Epidermal melanocyte (primary cell): ENCODE measurements at regions not wholly inside any gene's neighbourhood (a gene's known extent, or its start where the extent isn't known, plus 50 kb on each side); places are given as distances from the start of the nearest gene placed in this dataset.

Experiments used
- DNase-seq: peaks from one replicate; pipeline ENCODE4 v3.0.0; 2011; ENCODE audit warnings: low spot score; ENCODE audit not compliant: insufficient read length

- DNase-seq = no peak
Measured at GRCh38 chr11:29959488-29959887, 57.3 kb downstream of the KCNA4 start.

- DNase-seq = no peak
Measured at GRCh38 chr11:29957431-29957830, 59.4 kb downstream of the KCNA4 start.

- DNase-seq = no peak
Measured at GRCh38 chr11:29956076-29956556, 60.7 kb downstream of the KCNA4 start.

DNA sequence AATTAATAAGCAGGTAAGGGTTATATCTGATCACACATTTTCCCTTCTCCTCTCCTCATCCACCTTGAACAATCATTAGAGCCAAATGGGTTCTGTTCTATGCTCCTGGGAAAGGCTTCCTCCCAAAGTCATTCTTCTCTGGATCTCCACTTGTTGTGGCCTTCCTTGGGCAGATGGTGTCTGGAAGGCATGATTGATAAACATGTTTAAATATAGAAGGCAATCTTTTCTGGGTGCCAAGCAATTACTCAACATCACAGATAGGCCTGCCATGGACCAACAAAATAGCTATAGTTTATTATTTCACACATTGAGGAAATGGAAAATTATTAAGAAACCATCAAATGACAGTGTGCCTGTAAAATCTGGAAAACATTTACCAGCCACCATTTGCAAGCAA, 73.5 kb downstream of the KCNA4 start:
- no peak for DNase-seq

- no peak for DNase-seq
Measured at GRCh38 chr11:29937526-29937925, 79.3 kb downstream of the KCNA4 start.

DNA sequence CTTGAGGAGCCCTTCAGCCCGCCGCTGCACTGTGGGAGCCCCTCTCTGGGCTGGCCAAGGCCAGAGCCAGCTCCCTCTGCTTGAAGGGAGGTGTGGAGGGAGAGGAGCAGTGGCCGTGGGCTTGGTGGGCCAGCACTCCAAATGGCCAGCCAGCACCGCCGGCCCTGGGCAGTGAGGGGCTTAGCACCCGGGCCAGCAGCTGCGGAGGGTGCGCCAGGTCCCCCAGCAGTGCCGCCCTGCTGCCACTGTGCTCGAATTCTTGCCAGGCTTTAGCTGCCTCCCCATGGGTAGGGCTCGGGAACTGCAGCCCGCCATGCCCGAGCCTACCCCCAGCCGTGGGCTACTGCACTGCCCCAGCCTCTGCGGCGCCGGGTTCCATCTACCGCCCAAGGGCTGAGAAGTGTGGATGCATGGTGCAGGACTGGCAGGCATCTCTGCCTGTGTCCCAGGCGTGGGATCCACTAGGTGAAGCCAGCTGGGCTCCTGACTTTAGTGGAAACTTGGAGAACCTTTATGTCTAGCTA, 82.7 kb downstream of the KCNA4 start:
- DNase-seq = no peak

DNA sequence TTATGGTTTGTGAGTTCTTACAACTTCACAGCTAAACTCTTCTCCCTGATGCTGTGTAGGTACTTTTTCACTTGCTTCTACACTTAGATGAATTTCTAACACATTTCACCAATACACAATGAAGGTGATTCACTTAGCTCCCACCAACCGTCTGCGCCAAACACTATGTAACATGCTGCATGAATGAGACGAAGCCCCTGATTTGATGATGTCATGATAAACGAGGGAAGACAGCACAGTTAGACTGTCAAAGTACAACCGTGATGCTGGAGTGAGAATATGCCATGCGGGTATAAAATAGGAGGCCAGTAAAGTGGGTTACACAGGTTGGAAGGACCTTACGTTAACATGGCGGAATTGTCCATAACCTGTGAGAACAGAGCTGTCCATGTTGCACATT, 100.8 kb downstream of the KCNA4 start:
- no peak for DNase-seq

DNA sequence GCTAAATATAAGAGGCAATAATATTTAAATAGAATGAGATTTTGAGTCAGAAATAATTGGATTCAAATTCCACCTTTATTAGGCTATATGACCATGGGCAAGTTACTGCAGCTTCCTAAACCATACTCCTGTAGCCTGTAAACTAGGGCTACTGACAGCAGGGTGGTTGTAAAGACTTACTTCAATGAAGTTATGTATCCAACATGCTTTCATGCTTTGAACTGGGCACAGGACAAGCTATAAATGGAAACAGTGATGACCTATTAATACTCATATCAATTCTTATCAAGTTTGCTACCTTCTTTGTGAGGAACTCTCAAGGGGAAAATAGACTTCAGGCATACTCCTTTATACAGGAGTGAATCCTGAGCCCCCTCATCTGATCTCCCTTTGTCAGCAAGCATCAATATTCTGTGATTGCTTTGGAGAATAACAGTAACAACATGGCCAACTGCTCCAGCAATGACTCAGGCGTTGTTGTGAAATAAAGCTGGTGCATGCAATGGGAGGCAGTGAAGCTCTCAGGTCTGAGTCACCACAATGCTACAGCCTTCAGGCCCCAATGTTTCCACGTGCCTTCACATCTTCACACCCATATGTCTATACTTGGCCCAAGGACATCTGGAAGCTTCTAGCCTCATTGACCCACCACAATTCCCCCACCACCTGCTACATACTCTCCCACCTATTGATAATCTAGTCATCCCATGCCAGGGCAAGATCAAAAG, 102.5 kb downstream of the KCNA4 start:
- DNase-seq = no peak

DNA sequence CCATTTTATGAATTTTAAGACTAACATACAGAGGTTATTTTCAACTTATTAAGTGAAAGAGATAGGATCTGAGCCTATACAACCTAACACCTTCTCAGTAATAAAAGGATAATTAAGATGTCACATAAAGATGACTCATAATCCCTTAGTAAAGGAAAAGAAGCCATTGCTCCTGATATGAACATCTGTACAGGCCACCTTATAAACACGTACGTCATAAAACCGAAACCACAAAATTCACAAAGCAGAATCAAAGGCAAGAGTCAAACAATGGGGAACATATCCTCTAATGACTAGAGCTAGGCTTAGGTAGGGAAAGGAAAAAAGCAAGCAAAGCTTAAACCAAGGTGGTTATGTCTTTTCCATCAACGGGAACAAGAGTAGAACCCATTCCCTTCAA, 103.5 kb downstream of the KCNA4 start:
- no peak for DNase-seq

DNA sequence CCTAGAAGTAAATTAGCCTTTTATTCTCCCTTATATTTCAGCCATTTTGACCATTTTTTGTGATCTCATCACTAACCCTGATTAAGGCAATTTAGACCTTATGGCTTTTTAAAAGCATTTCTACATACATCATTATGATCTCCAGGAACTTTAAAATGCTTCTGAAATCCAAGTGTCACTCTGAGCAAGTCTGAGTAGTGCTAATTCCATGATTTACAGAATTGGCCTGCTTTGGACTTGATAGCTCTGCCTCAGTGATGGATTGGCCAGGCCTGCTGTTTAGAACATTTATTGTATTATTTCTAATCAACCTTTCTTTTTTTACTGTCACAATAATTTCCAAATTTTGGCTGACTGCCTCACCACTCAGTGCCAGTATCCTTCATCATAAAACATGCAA, 116.4 kb downstream of the KCNA4 start:
- DNase-seq = no peak

GRCh38 chr11:29879560-29879959, 137.3 kb downstream of the KCNA4 start:
- no peak for DNase-seq

DNA sequence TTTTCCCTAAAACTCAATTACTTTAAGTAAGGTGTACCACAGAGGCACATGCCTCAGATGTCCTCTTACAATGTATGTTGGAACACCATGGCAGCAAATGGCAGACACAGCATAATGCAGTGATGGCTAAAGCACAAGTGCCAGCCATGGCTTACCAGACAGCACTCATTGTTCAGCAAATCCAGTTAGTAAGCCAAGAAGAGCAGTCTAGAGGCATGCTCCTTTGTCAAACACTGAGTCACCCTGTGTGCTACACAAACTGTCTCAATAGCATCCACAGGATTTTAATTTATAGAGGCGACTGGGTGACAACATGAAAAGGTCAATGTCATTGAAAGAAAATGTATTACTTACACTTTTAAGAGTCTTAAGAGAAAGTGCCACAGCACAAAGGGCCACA, 140.6 kb downstream of the KCNA4 start:
- no peak for DNase-seq

DNA sequence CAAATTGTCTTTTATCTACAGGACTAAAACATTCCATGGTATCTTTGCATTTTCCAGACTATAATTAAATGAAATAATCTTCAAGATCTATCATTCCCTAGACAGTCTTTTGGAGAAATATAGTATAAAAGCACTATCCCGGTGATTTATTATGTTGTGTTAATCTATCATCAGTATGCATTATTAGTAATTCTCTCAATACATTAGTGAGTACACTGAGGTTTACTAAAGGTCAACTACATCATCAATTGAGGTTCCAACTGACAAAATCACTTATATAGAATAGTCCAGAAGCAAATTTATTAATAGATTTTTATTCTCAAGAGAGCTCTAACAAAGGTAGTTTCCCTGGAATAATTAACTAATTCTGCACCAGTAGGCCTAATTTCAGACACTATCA, 169.6 kb downstream of the KCNA4 start:
- DNase-seq = no peak

GRCh38 chr11:29844701-29845379, 172.0 kb downstream of the KCNA4 start:
- DNase-seq = no peak

- DNase-seq = no peak
Measured at GRCh38 chr11:29844031-29844430, 172.8 kb downstream of the KCNA4 start.

GRCh38 chr11:29842061-29842460, 174.8 kb downstream of the KCNA4 start:
- no peak for DNase-seq

- no peak for DNase-seq
Measured at GRCh38 chr11:29826878-29827277, 190.0 kb downstream of the KCNA4 start.

DNA sequence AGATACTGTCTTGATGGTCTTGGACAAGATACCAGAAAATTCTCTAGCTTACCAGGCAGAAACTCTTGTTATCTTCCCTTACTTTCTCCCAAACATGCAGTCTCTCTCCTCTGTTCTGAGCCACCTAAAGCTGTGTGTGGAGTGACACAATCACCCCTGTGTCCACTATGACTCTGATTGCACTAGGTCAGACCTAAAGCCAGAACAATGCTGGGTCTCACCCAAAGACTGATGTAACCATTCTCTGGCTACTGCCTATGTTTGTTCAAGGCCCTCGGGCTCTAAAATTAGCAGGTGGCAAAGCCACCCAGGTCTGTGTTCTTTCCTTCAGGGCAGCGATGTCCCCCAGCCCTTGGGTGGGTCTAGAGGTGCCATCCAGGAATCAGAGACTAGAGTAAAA, 200.5 kb downstream of the KCNA4 start:
- no peak for DNase-seq

- DNase-seq = no peak
Measured at GRCh38 chr11:29809121-29809520, 207.7 kb downstream of the KCNA4 start.

DNA sequence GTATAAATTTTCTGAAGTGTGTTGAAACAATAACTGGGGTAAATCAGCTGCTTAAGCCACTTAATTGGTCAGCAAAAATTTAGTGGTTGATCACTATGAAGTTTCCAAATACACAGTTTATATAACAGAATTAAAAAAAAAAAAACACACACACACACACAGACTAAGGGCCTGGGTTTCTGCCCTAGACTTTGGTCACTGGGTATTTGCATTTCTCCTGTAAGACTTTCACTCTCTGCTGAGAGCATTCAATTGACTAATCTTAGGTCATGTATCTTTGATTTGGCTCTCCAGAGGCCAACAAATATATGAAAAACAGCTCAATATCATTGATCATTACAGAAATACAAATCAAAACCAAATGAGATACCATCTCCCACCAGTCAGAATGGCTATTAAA, 214.3 kb downstream of the KCNA4 start:
- DNase-seq = no peak

- no peak for DNase-seq
Measured at GRCh38 chr11:29801561-29801960, 215.3 kb downstream of the KCNA4 start.

- no peak for DNase-seq
Measured at GRCh38 chr11:29786092-29786491, 230.7 kb downstream of the KCNA4 start.

GRCh38 chr11:29783506-29783905, 233.3 kb downstream of the KCNA4 start:
- DNase-seq = no peak
